HepG2 (cell line): ENCODE measurements at regions not wholly inside any gene's neighbourhood (a gene's known extent, or its start where the extent isn't known, plus 50 kb on each side); places are given as distances from the start of the nearest gene placed in this dataset.

ENCODE experiments used
- ATAC-seq: fragments of 200-7000 bp; cut with Tn5 transposase; 3 replicates; pipeline ENCODE4 v1.9.1; 2020; ENCODE audit warnings: mild to moderate bottlenecking, moderate library complexity
- BruUV-seq: library from RNA; stranded (reverse); fragments of 400-500 nt; replicated peaks from 2 replicates; lab custom pipeline; 2021; lab: Mats Ljungman, UMichigan
- CTCF ChIA-PET: fragments of 300-600 bp; formaldehyde crosslinking; extraction: SDS; loops from one replicate; lab custom pipeline; 2021; ENCODE audit warnings: low total read pairs, inconsistent platforms, low intra/inter-chr PET ratio; lab: Yijun Ruan, JAX
- POLR2A ChIA-PET: fragments of 350-600 bp; sonication (Branson Sonifier 250); formaldehyde crosslinking; loops from one replicate; lab custom pipeline; 2020; ENCODE audit warnings: antibody characterized with exemption, inconsistent platforms; lab: Yijun Ruan, JAX
- DNase-seq: peaks from one replicate; pipeline ENCODE4 v3.0.0-alpha.2; 2015; ENCODE audit warnings: low spot score
- FAIRE-seq: peaks from 3 replicates; lab custom pipeline; 2011; peaks lifted over from hg19 to GRCh38; lab: Jason Lieb, UNC
- H2AFZ ChIP-seq: one replicate; pipeline ENCODE4 v1.6.1; 2011; ENCODE audit warnings: low read length, inconsistent platforms
- H3K27ac ChIP-seq: fragments of 300-600 bp; 3 replicates; pipeline ENCODE4 v1.8.0; 2011; ENCODE audit warnings: mixed run types, mild to moderate bottlenecking, mixed read lengths, low read length, inconsistent platforms; ENCODE audit not compliant: insufficient read depth; ENCODE audit errors: extremely low read length
- H3K27me3 ChIP-seq, 2 experiments: fragments of 200-600 bp in 1 of 2; 2 replicates in 1 of 2; 3 replicates in 1 of 2; pipeline versions ENCODE4 v1.6.0 to v1.8.0; 2011; ENCODE audit warnings: low read length in 2 of 2, mild to moderate bottlenecking in 2 of 2, moderate library complexity in 2 of 2, inconsistent platforms in 1 of 2; ENCODE audit not compliant: insufficient read depth in 2 of 2, control insufficient read depth in 1 of 2
- H3K36me3 ChIP-seq, 2 experiments: fragments of 200-600 bp in 1 of 2; replicated peaks in 1 of 2; 2 replicates in 1 of 2; 3 replicates in 1 of 2; pipeline versions ENCODE4 v1.5.1 to v1.8.0; 2011; ENCODE audit warnings: low read length in 2 of 2, inconsistent platforms in 1 of 2; ENCODE audit not compliant: insufficient read depth in 2 of 2, control insufficient read depth in 1 of 2
- H3K4me1 ChIP-seq: 2 replicates; pipeline ENCODE4 v1.5.1; 2012; ENCODE audit warnings: low read length, inconsistent platforms; ENCODE audit not compliant: insufficient read depth
- H3K4me2 ChIP-seq: 2 replicates; pipeline ENCODE4 v1.6.0; 2011; ENCODE audit warnings: low read depth, low read length, inconsistent platforms
- H3K4me3 ChIP-seq, 3 experiments: fragments of 200-600 bp in 1 of 3; sonication (generic), shearing (Covaris generic) in 1 of 3; replicated peaks in 1 of 3; 2 replicates each; pipeline ENCODE4 v1.5.1; 2011 to 2016; ENCODE audit warnings: low read length in 3 of 3, inconsistent platforms in 2 of 3, low read depth in 2 of 3, mild to moderate bottlenecking in 2 of 3, control low read depth in 1 of 3, mixed read lengths in 1 of 3; ENCODE audit not compliant: insufficient read depth in 1 of 3
- H3K79me2 ChIP-seq: one replicate; pipeline ENCODE4 v1.6.1; 2011; ENCODE audit warnings: low read length, inconsistent platforms; ENCODE audit not compliant: insufficient read depth
- H3K9ac ChIP-seq: 2 replicates; pipeline ENCODE4 v1.6.0; 2011; ENCODE audit warnings: mild to moderate bottlenecking, low read depth, low read length, inconsistent platforms; ENCODE audit not compliant: insufficient read depth
- H3K9me3 ChIP-seq: 2 replicates; pipeline ENCODE4 v1.5.1; 2012; ENCODE audit warnings: mild to moderate bottlenecking, low read length
- H4K20me1 ChIP-seq: 2 replicates; pipeline ENCODE4 v1.6.0; 2011; ENCODE audit warnings: inconsistent platforms, mild to moderate bottlenecking, low read length, moderate library complexity; ENCODE audit not compliant: insufficient read depth
- ATF6 ChIP-seq: sonication (generic); formaldehyde crosslinking; conservative IDR thresholded peaks from 2 replicates; pipeline ENCODE4 v1.4.0; 2020; ENCODE audit warnings: missing genetic modification reagents
- CAMTA2 ChIP-seq: sonication (generic); formaldehyde crosslinking; IDR thresholded peaks from 2 replicates; pipeline ENCODE4 v1.4.0; 2020; ENCODE audit warnings: mild to moderate bottlenecking, missing genetic modification reagents, borderline replicate concordance
- DR1 ChIP-seq: sonication (generic); formaldehyde crosslinking; IDR thresholded peaks from 2 replicates; pipeline ENCODE4 v1.8.0; 2021; ENCODE audit warnings: mild to moderate bottlenecking, missing genetic modification reagents, inconsistent platforms
- MIER2 ChIP-seq: IDR thresholded peaks from 2 replicates; pipeline ENCODE4 v1.6.1; 2016; ENCODE audit warnings: missing biosample characterization, missing genetic modification reagents
- TBP ChIP-seq: sonication (generic); formaldehyde crosslinking; IDR thresholded peaks from 2 replicates; pipeline ENCODE4 v1.5.0; 2020; ENCODE audit warnings: missing genetic modification reagents
- YEATS4 ChIP-seq: sonication (generic); formaldehyde crosslinking; IDR thresholded peaks from 2 replicates; pipeline ENCODE4 v1.4.0; 2020; ENCODE audit warnings: missing genetic modification reagents, borderline replicate concordance
- ZBTB10 ChIP-seq: sonication (generic); formaldehyde crosslinking; IDR thresholded peaks from 2 replicates; pipeline ENCODE4 v1.4.0; 2020; ENCODE audit warnings: missing genetic modification reagents, borderline replicate concordance
- ZHX2 ChIP-seq, 2 experiments: sonication (generic) in 1 of 2; formaldehyde crosslinking in 1 of 2; IDR thresholded peaks; 2 replicates each; pipeline versions ENCODE4 v1.6.1 to v1.9.0; 2014 to 2022; ENCODE audit warnings: antibody characterized with exemption in 1 of 2, borderline replicate concordance in 1 of 2, inconsistent platforms in 1 of 2, low read depth in 1 of 2, missing genetic modification reagents in 1 of 2
- ZNF441 ChIP-seq: sonication (generic); formaldehyde crosslinking; IDR thresholded peaks from 2 replicates; pipeline ENCODE4 v1.7.0; 2021; ENCODE audit warnings: missing genetic modification reagents, borderline replicate concordance
- WGBS: methylation state at CpG from one replicate; pipeline ENCODE4 v1.1.6; 2017; ENCODE audit warnings: low lambda C conversion rate; 5-methylcytosine and 5-hydroxymethylcytosine counted together
- in situ Hi-C: cut with HindIII; loops from 2 replicates; pipeline ENCODE4 v1.10.0; 2017; ENCODE audit warnings: low pct_unique_long_range_greater_than_20kb; ENCODE audit not compliant: extremely low pct_ligation_motif_present
- intact Hi-C: fragments of 100-400 bp; cut with micrococcal nuclease; formaldehyde crosslinking; loops from one replicate; pipeline ENCODE4 v1.10.0; 2022; ENCODE audit not compliant: unreplicated experiment
- TF ChIP-seq, protein P1 (sequence below): sonication (generic); formaldehyde crosslinking; IDR thresholded peaks from 2 replicates; pipeline ENCODE4 v1.8.1; 2023; ENCODE audit warnings: mild to moderate bottlenecking, inconsistent platforms, moderate library complexity, missing genetic modification reagents, borderline replicate concordance
- TF ChIP-seq, protein P2 (sequence below): sonication (generic); formaldehyde crosslinking; IDR thresholded peaks from 2 replicates; pipeline ENCODE4 v1.4.0; 2020; ENCODE audit warnings: missing genetic modification reagents, low read depth, mild to moderate bottlenecking, borderline replicate concordance

- no peak for FAIRE-seq
- TF ChIP-seq YEATS4 (CRISPR knock-in tag) (no peak), ZNF441 (CRISPR knock-in tag) (no peak), DR1 (CRISPR knock-in tag) (no peak), TBP (CRISPR knock-in tag) (no peak), ZBTB10 (CRISPR knock-in tag) (no peak), MIER2 (CRISPR knock-in tag) (no peak), ZHX2 (IDR thresholded peaks at IDR 0.05; ENCODE audit: low read depth) (no peak), ZHX2 (CRISPR knock-in tag; IDR thresholded peaks at IDR 0.05; ENCODE audit: borderline replicate concordance) (no peak), ATF6 (CRISPR knock-in tag) (no peak), CAMTA2 (CRISPR knock-in tag) (no peak)
- TF ChIP-seq, protein P1, sequence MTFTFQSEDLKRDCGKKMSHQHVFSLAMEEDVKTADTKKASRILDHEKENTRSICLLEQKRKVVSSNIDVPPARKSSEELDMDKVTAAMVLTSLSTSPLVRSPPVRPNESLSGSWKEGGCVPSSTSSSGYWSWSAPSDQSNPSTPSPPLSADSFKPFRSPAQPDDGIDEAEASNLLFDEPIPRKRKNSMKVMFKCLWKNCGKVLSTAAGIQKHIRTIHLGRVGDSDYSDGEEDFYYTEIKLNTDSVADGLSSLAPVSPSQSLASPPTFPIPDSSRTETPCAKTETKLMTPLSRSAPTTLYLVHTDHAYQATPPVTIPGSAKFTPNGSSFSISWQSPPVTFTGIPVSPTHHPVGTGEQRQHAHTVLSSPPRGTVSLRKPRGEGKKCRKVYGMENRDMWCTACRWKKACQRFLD: no peak
- TF ChIP-seq, protein P2, sequence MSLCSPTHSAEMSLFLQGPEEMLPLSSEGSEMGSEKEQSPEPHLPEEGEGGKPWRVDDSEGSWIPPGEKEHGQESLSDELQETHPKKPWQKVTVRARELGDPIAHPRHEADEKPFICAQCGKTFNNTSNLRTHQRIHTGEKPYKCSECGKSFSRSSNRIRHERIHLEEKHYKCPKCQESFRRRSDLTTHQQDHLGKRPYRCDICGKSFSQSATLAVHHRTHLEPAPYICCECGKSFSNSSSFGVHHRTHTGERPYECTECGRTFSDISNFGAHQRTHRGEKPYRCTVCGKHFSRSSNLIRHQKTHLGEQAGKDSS (CRISPR knock-in tag): no peak
Measured at GRCh38 chr1:98210563-98210962, 289.7 kb upstream of the DPYD start.

More at GRCh38 chr1:98210563-98210962, 289.7 kb upstream of the DPYD start:
- no peak for ATAC-seq
- Histone ChIP-seq H2AFZ (no peak overlapping the region), H3K9ac (no peak overlapping the region), H3K4me1 (no peaks in the 10 kb centered on the region), H3K9me3 (no peaks in the 10 kb centered on the region), H4K20me1 (no peaks in the 10 kb centered on the region), H3K4me3 (no peak overlapping the region), H3K27me3 (no peaks in the 10 kb centered on the region), H3K4me2 (no peak overlapping the region), H3K79me2 (no peaks in the 10 kb centered on the region), H3K27ac (no peak overlapping the region), H3K36me3 (no peaks in the 10 kb centered on the region)
- intact Hi-C loops (no loop called here), in situ Hi-C loops (no loop called here)
- DNase-seq: no peak
- ChIA-PET CTCF (no interaction called here), POLR2A (no interaction called here)
- WGBS: 30% methylated on average over 3 of the region's 3 CpGs
- no TSS peak for BruUV-seq
